Pancreas (tissue), 10 donors: ENCODE measurements at regions not wholly inside any gene's neighbourhood (a gene's known extent, or its start where the extent isn't known, plus 50 kb on each side); places are given as distances from the start of the nearest gene placed in this dataset.
A peak's percentile ranks its signal among the peaks of the same experiment; 100 is the strongest.

ENCODE experiments used
- ATAC-seq, 4 donors: fragments of 200-7000 bp; cut with Tn5 transposase; one replicate each; pipeline versions ENCODE4 v1.8.0 to v1.9.1; 2020; ENCODE audit warnings: mild to moderate bottlenecking in 4 of 4, moderate library complexity in 4 of 4
- DNase-seq, 6 donors: peaks; one replicate each; pipeline ENCODE4 v3.0.0-alpha.2; 2020
- FAIRE-seq: peaks from 2 replicates; lab custom pipeline; 2012; peaks lifted over from hg19 to GRCh38; lab: Jason Lieb, UNC
- H3K27ac ChIP-seq, 4 donors: fragments of 200-600 bp; sonication (generic); 1 replicate in 3 of 4; 2 replicates in 1 of 4; pipeline versions ENCODE4 v1.5.0 to v1.8.0; 2020
- H3K27me3 ChIP-seq, 4 donors: fragments of 200-600 bp; one replicate each; pipeline ENCODE4 v1.8.0; 2021
- H3K36me3 ChIP-seq, 3 donors: fragments of 200-600 bp; sonication (generic) in 1 of 3; one replicate each; pipeline versions ENCODE4 v1.5.0 to v1.8.0; 2020 to 2021
- H3K4me1 ChIP-seq, 3 donors: fragments of 200-600 bp; one replicate each; pipeline ENCODE4 v1.8.0; 2021
- H3K4me3 ChIP-seq, 4 donors: fragments of 200-600 bp; sonication (generic) in 2 of 4; one replicate each; pipeline versions ENCODE4 v1.5.0 to v1.8.0; 2020 to 2021
- H3K9me3 ChIP-seq, 4 donors: fragments of 200-600 bp; one replicate each; pipeline ENCODE4 v1.8.0; 2021
- CTCF ChIP-seq, 4 donors: fragments of 200-600 bp; sonication (generic) in 3 of 4; IDR thresholded peaks; one replicate each; pipeline versions ENCODE4 v1.5.0 to v1.8.0; 2021; ENCODE audit warnings: antibody characterized with exemption in 4 of 4
- WGBS, 2 donors: extraction: QIAGEN DNeasy Blood & Tissue Kit; methylation state at CpG; one replicate each; pipeline ENCODE4 v1.1.7; 2013; 5-methylcytosine and 5-hydroxymethylcytosine counted together
- intact Hi-C, 3 donors: fragments of 100-400 bp; cut with DNase I; formaldehyde crosslinking; loops; one replicate each; pipeline versions ENCODE4 v1.11.1 to v1.14.2; 2022
- donor health status: healthy with polysubstance abuse.
- donor health status: DM: no; HTN: no; CAD: no; lungs with moderate emphysema.
- donor health status: DM: no; HTN: no; CAD: no.
- donor health status: control.
- donor health status: control.
- donor health status: Bipolar disorder and iron deficiency.
- donor health status: DM: yes; HTN: yes; CAD: no.
- donor health status: DM: no; HTN: no; CAD: no.
- donor health status: DM: no; HTN: no; CAD: no.
- donor health status: DM: yes; HTN: yes; CAD: no.

- ATAC-seq, result no peak
Measured at GRCh38 chr2:160650196-160651118, 156.8 kb upstream of the RBMS1 start.

DNA sequence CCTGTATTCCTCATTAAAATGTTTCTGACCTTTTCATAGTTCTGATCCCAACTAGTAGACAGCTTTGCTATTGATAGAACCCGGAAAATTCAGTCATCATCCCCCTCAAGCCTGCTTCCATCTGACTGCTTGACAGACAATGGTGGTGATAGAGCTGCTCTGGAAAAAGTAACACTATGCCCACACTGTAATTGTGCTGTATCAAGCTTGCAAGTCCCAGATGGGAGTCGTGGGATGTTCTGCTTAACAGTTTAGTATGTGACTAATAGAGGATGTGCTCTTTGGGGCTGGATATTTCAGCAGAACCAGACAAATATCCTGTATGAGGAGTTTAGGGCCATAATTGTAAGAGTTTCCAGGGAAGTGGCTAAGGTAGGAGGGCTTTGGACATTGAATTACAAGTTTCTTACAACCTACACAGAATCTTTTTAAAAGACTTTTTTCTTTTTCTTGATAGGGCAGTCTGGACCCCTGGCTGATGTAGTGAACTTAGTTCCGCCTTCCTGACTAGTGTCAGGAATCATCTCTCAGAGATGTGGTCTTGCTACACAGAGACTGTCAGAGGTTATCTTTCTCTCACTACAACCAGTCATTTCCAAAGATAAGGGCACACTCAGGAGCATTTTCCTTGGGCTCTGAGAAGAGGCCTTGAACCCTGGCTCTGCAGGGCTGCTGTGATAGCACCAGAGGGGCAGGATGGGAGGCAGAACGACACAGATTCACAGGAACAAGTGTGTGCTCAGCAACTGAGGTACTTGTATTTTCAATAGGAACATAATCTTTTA lies 158.0 kb upstream of the RBMS1 start:
- H3K4me3 ChIP-seq, result no peak overlapping the region
- H3K36me3 ChIP-seq, result no peaks in the 10 kb centered on the region
- H3K4me1 ChIP-seq, result no peaks in the 10 kb centered on the region
- intact Hi-C loops, result no loop called here
- no peak for TF ChIP-seq CTCF (IDR thresholded peaks at IDR 0.05)
- H3K27ac ChIP-seq, result no peak overlapping the region
- FAIRE-seq, result no peak
- H3K27me3 ChIP-seq, result no peaks in the 10 kb centered on the region
- H3K9me3 ChIP-seq, result no peaks in the 10 kb centered on the region
- WGBS, 2 donors, result 67 to 80% methylated on average over 4 of the region's 4 CpGs
- ATAC-seq, result no peak
- no peak for DNase-seq

More at GRCh38 chr2:160650196-160651118, 156.8 kb upstream of the RBMS1 start:
- TF ChIP-seq CTCF (IDR thresholded peaks at IDR 0.05), result no peak
- H3K27me3 ChIP-seq, result no peaks in the 10 kb centered on the region
- FAIRE-seq, result no peak
- H3K4me1 ChIP-seq, result no peaks in the 10 kb centered on the region
- no peak overlapping the region for H3K27ac ChIP-seq
- intact Hi-C loops, result no loop called here
- DNase-seq, result no peak
- H3K36me3 ChIP-seq, result no peaks in the 10 kb centered on the region
- no peaks in the 10 kb centered on the region for H3K9me3 ChIP-seq
- WGBS, 2 donors, result 43 to 48% methylated on average over 3 of the region's 3 CpGs
- H3K4me3 ChIP-seq, result no peak overlapping the region

DNA sequence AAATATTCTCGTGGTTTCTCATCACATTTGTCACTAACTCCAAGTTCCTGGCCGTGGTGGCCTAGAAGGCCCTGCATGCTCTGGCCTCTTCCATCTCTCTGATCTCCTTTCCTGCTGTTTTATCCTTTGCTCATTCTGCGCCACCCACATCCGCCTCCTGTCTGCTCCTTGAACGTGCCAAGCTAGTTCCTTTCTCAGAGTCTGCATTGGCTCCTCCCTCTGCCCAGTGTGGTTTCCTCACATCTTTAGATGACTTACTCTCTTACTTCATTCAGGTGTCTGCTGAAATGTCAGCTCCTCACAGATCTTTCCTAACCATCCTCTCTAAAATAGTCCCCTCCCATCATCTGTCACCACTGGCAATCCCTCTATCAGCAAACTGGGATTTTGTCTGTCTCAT lies 158.6 kb upstream of the RBMS1 start:
- Histone ChIP-seq H3K27me3 (no peaks in the 10 kb centered on the region), H3K4me1 (no peaks in the 10 kb centered on the region), H3K9me3 (no peaks in the 10 kb centered on the region), H3K36me3 (no peaks in the 10 kb centered on the region), H3K4me3 (no peak overlapping the region), H3K27ac (no peak overlapping the region)
- peak in 1 of 4 donors; percentile 48 for ATAC-seq
- intact Hi-C loops, result no loop called here
- no peak for DNase-seq
- TF ChIP-seq CTCF (IDR thresholded peaks at IDR 0.05), result no peak
- no peak for FAIRE-seq
- WGBS, 2 donors, result 67 to 79% methylated on average over 5 of the region's 5 CpGs

- ATAC-seq (peak in 1 of 4 donors; percentile 20), DNase-seq (no peak), FAIRE-seq (no peak)
- intact Hi-C loops, result no loop called here
- Histone ChIP-seq H3K27ac (no peak overlapping the region), H3K27me3 (no peaks in the 10 kb centered on the region), H3K4me3 (no peak overlapping the region), H3K9me3 (no peaks in the 10 kb centered on the region), H3K36me3 (no peaks in the 10 kb centered on the region), H3K4me1 (no peaks in the 10 kb centered on the region)
- TF ChIP-seq CTCF (IDR thresholded peaks at IDR 0.05), result no peak
- WGBS, 2 donors, result 84 to 86% methylated on average over 1 of the region's 1 CpG
Measured at GRCh38 chr2:160657196-160657595, 163.6 kb upstream of the RBMS1 start.
